Pancreas (tissue), 10 donors: ENCODE measurements at regions not wholly inside any gene's neighbourhood (a gene's known extent, or its start where the extent isn't known, plus 50 kb on each side); places are given as distances from the start of the nearest gene placed in this dataset.

ENCODE experiments used
- ATAC-seq, 4 donors: fragments of 200-7000 bp; cut with Tn5 transposase; one replicate each; pipeline versions ENCODE4 v1.8.0 to v1.9.1; 2020; ENCODE audit warnings: mild to moderate bottlenecking in 4 of 4, moderate library complexity in 4 of 4
- DNase-seq, 6 donors: peaks; one replicate each; pipeline ENCODE4 v3.0.0-alpha.2; 2020
- FAIRE-seq: peaks from 2 replicates; lab custom pipeline; 2012; peaks lifted over from hg19 to GRCh38; lab: Jason Lieb, UNC
- H3K27ac ChIP-seq, 4 donors: fragments of 200-600 bp; sonication (generic); 1 replicate in 3 of 4; 2 replicates in 1 of 4; pipeline versions ENCODE4 v1.5.0 to v1.8.0; 2020
- H3K27me3 ChIP-seq, 4 donors: fragments of 200-600 bp; one replicate each; pipeline ENCODE4 v1.8.0; 2021
- H3K36me3 ChIP-seq, 3 donors: fragments of 200-600 bp; sonication (generic) in 1 of 3; one replicate each; pipeline versions ENCODE4 v1.5.0 to v1.8.0; 2020 to 2021
- H3K4me1 ChIP-seq, 3 donors: fragments of 200-600 bp; one replicate each; pipeline ENCODE4 v1.8.0; 2021
- H3K4me3 ChIP-seq, 4 donors: fragments of 200-600 bp; sonication (generic) in 2 of 4; one replicate each; pipeline versions ENCODE4 v1.5.0 to v1.8.0; 2020 to 2021
- H3K9me3 ChIP-seq, 4 donors: fragments of 200-600 bp; one replicate each; pipeline ENCODE4 v1.8.0; 2021
- CTCF ChIP-seq, 4 donors: fragments of 200-600 bp; sonication (generic) in 3 of 4; IDR thresholded peaks; one replicate each; pipeline versions ENCODE4 v1.5.0 to v1.8.0; 2021; ENCODE audit warnings: antibody characterized with exemption in 4 of 4
- WGBS, 2 donors: extraction: QIAGEN DNeasy Blood & Tissue Kit; methylation state at CpG; one replicate each; pipeline ENCODE4 v1.1.7; 2013; 5-methylcytosine and 5-hydroxymethylcytosine counted together
- intact Hi-C, 3 donors: fragments of 100-400 bp; cut with DNase I; formaldehyde crosslinking; loops; one replicate each; pipeline versions ENCODE4 v1.11.1 to v1.14.2; 2022
- donor health status: healthy with polysubstance abuse.
- donor health status: DM: no; HTN: no; CAD: no; lungs with moderate emphysema.
- donor health status: DM: no; HTN: no; CAD: no.
- donor health status: control.
- donor health status: control.
- donor health status: Bipolar disorder and iron deficiency.
- donor health status: DM: yes; HTN: yes; CAD: no.
- donor health status: DM: no; HTN: no; CAD: no.
- donor health status: DM: no; HTN: no; CAD: no.
- donor health status: DM: yes; HTN: yes; CAD: no.

- ATAC-seq (no peak), DNase-seq (no peak), FAIRE-seq (no peak)
- H3K27me3 ChIP-seq, result no peaks in the 10 kb centered on the region
- intact Hi-C loops, result no loop called here
- WGBS, 2 donors, result 80 to 89% methylated on average over 2 of the region's 2 CpGs
- no peaks in the 10 kb centered on the region for H3K4me1 ChIP-seq
- H3K27ac ChIP-seq, result no peak overlapping the region
- no peak overlapping the region for H3K4me3 ChIP-seq
- H3K36me3 ChIP-seq, result no peaks in the 10 kb centered on the region
- TF ChIP-seq CTCF (IDR thresholded peaks at IDR 0.05), result no peak
- H3K9me3 ChIP-seq, result no peaks in the 10 kb centered on the region
Observed at GRCh38 chr3:65238652-65239051, 550.9 kb upstream of the ADAMTS9 start.

- ATAC-seq, result no peak
- WGBS, 2 donors, result 46 to 49% methylated on average over 2 of the region's 2 CpGs
- no peak for TF ChIP-seq CTCF (IDR thresholded peaks at IDR 0.05)
Observed at GRCh38 chr3:65234499-65234898, 546.7 kb upstream of the ADAMTS9 start.

GRCh38 chr3:65233561-65233960, 545.8 kb upstream of the ADAMTS9 start:
- Histone ChIP-seq H3K4me3 (no peak overlapping the region), H3K27ac (no peak overlapping the region), H3K36me3 (no peaks in the 10 kb centered on the region), H3K4me1 (no peaks in the 10 kb centered on the region), H3K27me3 (no peaks in the 10 kb centered on the region), H3K9me3 (no peaks in the 10 kb centered on the region)
- 77 to 83% methylated on average over 5 of the region's 5 CpGs for WGBS, 2 donors
- no peak for FAIRE-seq
- intact Hi-C loops, result no loop called here
- DNase-seq, result no peak
- no peak for TF ChIP-seq CTCF (IDR thresholded peaks at IDR 0.05)
- no peak for ATAC-seq

More at GRCh38 chr3:65234499-65234898, 546.7 kb upstream of the ADAMTS9 start:
- Histone ChIP-seq H3K9me3 (no peaks in the 10 kb centered on the region), H3K36me3 (no peaks in the 10 kb centered on the region), H3K27me3 (no peaks in the 10 kb centered on the region), H3K27ac (no peak overlapping the region), H3K4me1 (no peaks in the 10 kb centered on the region), H3K4me3 (no peak overlapping the region)
- no peak for FAIRE-seq
- no peak for DNase-seq
- intact Hi-C loops, result no loop called here

- intact Hi-C loops, result no loop called here
- DNase-seq (no peak), ATAC-seq (no peak), FAIRE-seq (no peak)
- Histone ChIP-seq H3K27me3 (no peaks in the 10 kb centered on the region), H3K36me3 (no peaks in the 10 kb centered on the region), H3K4me1 (no peaks in the 10 kb centered on the region), H3K9me3 (no peaks in the 10 kb centered on the region), H3K4me3 (no peak overlapping the region), H3K27ac (no peak overlapping the region)
- no peak for TF ChIP-seq CTCF (IDR thresholded peaks at IDR 0.05)
- 75 to 79% methylated on average over 4 of the region's 4 CpGs for WGBS, 2 donors
Observed at GRCh38 chr3:65231544-65231943, 543.7 kb upstream of the ADAMTS9 start.

- DNase-seq (no peak), ATAC-seq (no peak), FAIRE-seq (no peak)
- Histone ChIP-seq H3K9me3 (no peaks in the 10 kb centered on the region), H3K4me1 (no peaks in the 10 kb centered on the region), H3K27ac (no peak overlapping the region), H3K36me3 (no peaks in the 10 kb centered on the region), H3K27me3 (no peaks in the 10 kb centered on the region), H3K4me3 (no peak overlapping the region)
- WGBS, 2 donors, result 77 to 85% methylated on average over 14 of the region's 14 CpGs
- TF ChIP-seq CTCF (IDR thresholded peaks at IDR 0.05), result no peak
- intact Hi-C loops, result no loop called here
Observed at GRCh38 chr3:65230261-65231139, 542.7 kb upstream of the ADAMTS9 start.
